ENCODE measurements at regions not wholly inside any gene's neighbourhood (a gene's known extent, or its start where the extent isn't known, plus 50 kb on each side); places are given as distances from the start of the nearest gene placed in this dataset.

- Histone ChIP-seq H3K9me3 (no peaks in the 10 kb centered on the region), H3K4me1 (no peaks in the 10 kb centered on the region), H3K36me3 (no peaks in the 10 kb centered on the region), H3K4me3 (no peak overlapping the region), H3K27me3 (replicated peaks in 1 of 7) (no peaks in the 10 kb centered on the region), H3K27ac (no peak overlapping the region)
- no peak for DNase-seq
- intact Hi-C loops (cut with DNase I; ENCODE audit: low total_unique reads): no loop called here
- WGBS, 5 donors: 78 to 89% (median 83%) methylated on average over 2 of the region's 2 CpGs
- no peak for TF ChIP-seq POLR2A (IDR thresholded peaks at IDR 0.05)
- no peak for TF ChIP-seq CTCF (IDR thresholded peaks at IDR 0.05 in 8 of 11, conservative IDR thresholded peaks at IDR 0.05 in 3 of 11)
- TF ChIP-seq POLR2AphosphoS5 (IDR thresholded peaks at IDR 0.05): no peak
Measured at GRCh38 chr3:147669077-147669476, 259.9 kb downstream of the ZIC1 start.

- Histone ChIP-seq H3K4me1 (no peaks in the 10 kb centered on the region), H3K27ac (no peak overlapping the region), H3K9me3 (no peaks in the 10 kb centered on the region), H3K36me3 (no peaks in the 10 kb centered on the region), H3K4me3 (no peak overlapping the region), H3K27me3 (replicated peaks in 1 of 7) (no peaks in the 10 kb centered on the region)
- DNase-seq: no peak
- TF ChIP-seq POLR2AphosphoS5 (IDR thresholded peaks at IDR 0.05): no peak
- no peak for TF ChIP-seq CTCF (IDR thresholded peaks at IDR 0.05 in 8 of 11, conservative IDR thresholded peaks at IDR 0.05 in 3 of 11)
- no peak for TF ChIP-seq POLR2A (IDR thresholded peaks at IDR 0.05)
- intact Hi-C loops (cut with DNase I; ENCODE audit: low total_unique reads): no loop called here
Measured at GRCh38 chr3:147672035-147672434, 262.9 kb downstream of the ZIC1 start.

GRCh38 chr3:147672436-147672835, 263.3 kb downstream of the ZIC1 start:
- no peak for DNase-seq
- TF ChIP-seq POLR2AphosphoS5 (IDR thresholded peaks at IDR 0.05): no peak
- TF ChIP-seq CTCF (IDR thresholded peaks at IDR 0.05 in 8 of 11, conservative IDR thresholded peaks at IDR 0.05 in 3 of 11): no peak
- no peak for TF ChIP-seq POLR2A (IDR thresholded peaks at IDR 0.05)
- no peaks in the 10 kb centered on the region for H3K27me3 ChIP-seq (replicated peaks in 1 of 7)
- 46 to 61% (median 55%) methylated on average over 2 of the region's 2 CpGs for WGBS, 5 donors
- H3K4me3 ChIP-seq: no peak overlapping the region
- H3K27ac ChIP-seq: no peak overlapping the region
- H3K36me3 ChIP-seq: no peaks in the 10 kb centered on the region
- intact Hi-C loops (cut with DNase I; ENCODE audit: low total_unique reads): no loop called here
- H3K9me3 ChIP-seq: no peaks in the 10 kb centered on the region
- H3K4me1 ChIP-seq: no peaks in the 10 kb centered on the region

- no peak overlapping the region for H3K27ac ChIP-seq
- WGBS, 5 donors: 88 to 97% (median 93%) methylated on average over 2 of the region's 2 CpGs
- no peaks in the 10 kb centered on the region for H3K9me3 ChIP-seq
- TF ChIP-seq POLR2A (IDR thresholded peaks at IDR 0.05) (no peak), POLR2AphosphoS5 (IDR thresholded peaks at IDR 0.05) (no peak), CTCF (IDR thresholded peaks at IDR 0.05 in 8 of 11, conservative IDR thresholded peaks at IDR 0.05 in 3 of 11) (no peak)
- H3K36me3 ChIP-seq: no peaks in the 10 kb centered on the region
- no peak overlapping the region for H3K4me3 ChIP-seq
- H3K4me1 ChIP-seq: no peaks in the 10 kb centered on the region
- DNase-seq: no peak
- intact Hi-C loops (cut with DNase I; ENCODE audit: low total_unique reads): no loop called here
- H3K27me3 ChIP-seq (replicated peaks in 1 of 7): no peaks in the 10 kb centered on the region
Measured at GRCh38 chr3:147675761-147676160, 266.6 kb downstream of the ZIC1 start.
